GM23338 (cell line): ENCODE measurements at regions not wholly inside any gene's neighbourhood (a gene's known extent, or its start where the extent isn't known, plus 50 kb on each side); places are given as distances from the start of the nearest gene placed in this dataset.

Experiments used
- ATAC-seq: fragments of 200-7000 bp; cut with Tn5 transposase; 3 replicates; pipeline ENCODE4 v1.9.1; 2020
- DNase-seq: peaks from one replicate; pipeline ENCODE4 v3.0.0-alpha.2; 2015; ENCODE audit warnings: low spot score
- H2AFZ ChIP-seq: fragments of 200-600 bp; sonication (generic); 2 replicates; pipeline ENCODE4 v1.8.0; 2016; ENCODE audit warnings: antibody characterized with exemption, mild to moderate bottlenecking, moderate library complexity
- H3F3A ChIP-seq: fragments of 200-600 bp; sonication (generic); replicated peaks from 2 replicates; pipeline ENCODE4 v1.8.0; 2017; ENCODE audit warnings: antibody characterized with exemption, mixed run types, low read depth
- H3K27ac ChIP-seq: fragments of 200-600 bp; sonication (generic); 2 replicates; pipeline ENCODE4 v1.6.1; 2016; ENCODE audit warnings: low read depth
- H3K27me3 ChIP-seq: fragments of 200-600 bp; sonication (generic); 2 replicates; pipeline ENCODE4 v1.8.0; 2016; ENCODE audit warnings: mild to moderate bottlenecking, mixed run types, moderate library complexity; ENCODE audit not compliant: insufficient read depth
- H3K36me3 ChIP-seq: fragments of 200-600 bp; sonication (generic); 2 replicates; pipeline ENCODE4 v1.8.0; 2016; ENCODE audit warnings: mild to moderate bottlenecking; ENCODE audit not compliant: insufficient read depth
- H3K4me1 ChIP-seq: fragments of 200-600 bp; sonication (generic); 2 replicates; pipeline ENCODE4 v1.8.0; 2016; ENCODE audit warnings: mild to moderate bottlenecking, moderate library complexity; ENCODE audit not compliant: insufficient read depth
- H3K4me2 ChIP-seq: fragments of 200-600 bp; sonication (generic); 2 replicates; pipeline ENCODE4 v1.7.1; 2017; ENCODE audit warnings: mixed run types
- H3K4me3 ChIP-seq: fragments of 200-600 bp; sonication (generic); 2 replicates; pipeline ENCODE4 v1.6.1; 2016; ENCODE audit warnings: mixed run types
- H3K79me2 ChIP-seq: fragments of 200-600 bp; sonication (generic); replicated peaks from 2 replicates; pipeline ENCODE4 v1.8.0; 2017; ENCODE audit warnings: mild to moderate bottlenecking; ENCODE audit not compliant: insufficient read depth
- H3K9me2 ChIP-seq: fragments of 200-600 bp; sonication (generic); 2 replicates; pipeline ENCODE4 v1.8.0; 2017; ENCODE audit not compliant: insufficient read depth
- H4K20me1 ChIP-seq: fragments of 200-600 bp; sonication (generic); replicated peaks from 2 replicates; pipeline ENCODE4 v1.8.0; 2017; ENCODE audit warnings: mild to moderate bottlenecking; ENCODE audit not compliant: insufficient read depth
- H3K27ac Mint-ChIP-seq: 2 replicates; pipeline ENCODE4 v1.8.0; 2020; ENCODE audit warnings: inconsistent platforms, mild to moderate bottlenecking, moderate library complexity, mixed read lengths
- H3K27me3 Mint-ChIP-seq: 3 replicates; pipeline ENCODE4 v1.8.0; 2022; ENCODE audit warnings: low read depth, mild to moderate bottlenecking, moderate library complexity, mixed read lengths, inconsistent platforms; ENCODE audit not compliant: insufficient read depth, poor library complexity
- H3K36me3 Mint-ChIP-seq: 3 replicates; pipeline ENCODE4 v1.8.0; 2021; ENCODE audit warnings: low read depth, mild to moderate bottlenecking, inconsistent platforms, moderate library complexity, mixed read lengths
- H3K4me1 Mint-ChIP-seq: 3 replicates; pipeline ENCODE4 v1.8.0; 2020; ENCODE audit warnings: mild to moderate bottlenecking, inconsistent platforms, mixed read lengths
- H3K4me3 Mint-ChIP-seq: 3 replicates; pipeline ENCODE4 v1.8.0; 2021; ENCODE audit warnings: moderate library complexity, mild to moderate bottlenecking, inconsistent platforms, mixed read lengths
- H3K9me3 Mint-ChIP-seq: 3 replicates; pipeline ENCODE4 v1.8.0; 2020; ENCODE audit warnings: moderate library complexity, mild to moderate bottlenecking, inconsistent platforms, mixed read lengths
- POLR2AphosphoS5 ChIP-seq: IDR thresholded peaks from 2 replicates; pipeline ENCODE4 v1.6.1; 2016; ENCODE audit warnings: antibody characterized with exemption, low read depth
- TF ChIP-seq, protein P1 (sequence below), 2 experiments: fragments of 200-600 bp in 1 of 2; sonication (generic) in 1 of 2; conservative IDR thresholded peaks; 2 replicates each; pipeline versions ENCODE4 v1.5.1 to v1.6.1; 2016 to 2017; ENCODE audit warnings: antibody characterized with exemption in 2 of 2, low read depth in 2 of 2, mild to moderate bottlenecking in 2 of 2, moderate library complexity in 1 of 2
- TF ChIP-seq, protein P2 (sequence below): IDR thresholded peaks from one replicate; pipeline ENCODE4 v1.6.1; 2018; ENCODE audit warnings: antibody characterized with exemption; ENCODE audit not compliant: unreplicated experiment

- Histone ChIP-seq H3K4me3 (no peak overlapping the region), H3K9me2 (peaks cover 15% of the 10 kb centered on the region), H2AFZ (no peak overlapping the region), H3K27ac (no peak overlapping the region), H3K4me2 (no peak overlapping the region), H3F3A (no peaks in the 10 kb centered on the region), H3K4me1 (peaks cover 8% of the 10 kb centered on the region; the same call in 1 of the 2 replicates), H3K79me2 (no peaks in the 10 kb centered on the region), H3K27me3 (no peaks in the 10 kb centered on the region), H3K36me3 (no peaks in the 10 kb centered on the region), H4K20me1 (no peaks in the 10 kb centered on the region)
- H3K9me3 Mint-ChIP-seq = no peaks in the 10 kb centered on the region; the same call in 2 of the 3 replicates
- ATAC-seq = no peak
- no peak for DNase-seq
- H3K4me3 Mint-ChIP-seq = no peak overlapping the region
- peaks cover 4% of the 10 kb centered on the region for H3K27me3 Mint-ChIP-seq
- H3K27ac Mint-ChIP-seq = no peak overlapping the region
- TF ChIP-seq POLR2AphosphoS5 = no peak
- peaks cover 8% of the 10 kb centered on the region; the same call in 2 of the 3 replicates for H3K4me1 Mint-ChIP-seq
- no peaks in the 10 kb centered on the region; the same call in 2 of the 3 replicates for H3K36me3 Mint-ChIP-seq
Observed at GRCh38 chr4:26140150-26140898, 180.5 kb upstream of the RBPJ start.

- Mint-ChIP-seq H3K4me3 (no peak overlapping the region), H3K9me3 (no peaks in the 10 kb centered on the region; the same call in 2 of the 3 replicates), H3K27me3 (peaks cover 4% of the 10 kb centered on the region), H3K4me1 (peaks cover 8% of the 10 kb centered on the region; the same call in 2 of the 3 replicates), H3K27ac (no peak overlapping the region), H3K36me3 (no peaks in the 10 kb centered on the region)
- H4K20me1 ChIP-seq = no peaks in the 10 kb centered on the region
- peaks cover 15% of the 10 kb centered on the region for H3K9me2 ChIP-seq
- no peaks in the 10 kb centered on the region for H3K36me3 ChIP-seq
- TF ChIP-seq, protein P1, sequence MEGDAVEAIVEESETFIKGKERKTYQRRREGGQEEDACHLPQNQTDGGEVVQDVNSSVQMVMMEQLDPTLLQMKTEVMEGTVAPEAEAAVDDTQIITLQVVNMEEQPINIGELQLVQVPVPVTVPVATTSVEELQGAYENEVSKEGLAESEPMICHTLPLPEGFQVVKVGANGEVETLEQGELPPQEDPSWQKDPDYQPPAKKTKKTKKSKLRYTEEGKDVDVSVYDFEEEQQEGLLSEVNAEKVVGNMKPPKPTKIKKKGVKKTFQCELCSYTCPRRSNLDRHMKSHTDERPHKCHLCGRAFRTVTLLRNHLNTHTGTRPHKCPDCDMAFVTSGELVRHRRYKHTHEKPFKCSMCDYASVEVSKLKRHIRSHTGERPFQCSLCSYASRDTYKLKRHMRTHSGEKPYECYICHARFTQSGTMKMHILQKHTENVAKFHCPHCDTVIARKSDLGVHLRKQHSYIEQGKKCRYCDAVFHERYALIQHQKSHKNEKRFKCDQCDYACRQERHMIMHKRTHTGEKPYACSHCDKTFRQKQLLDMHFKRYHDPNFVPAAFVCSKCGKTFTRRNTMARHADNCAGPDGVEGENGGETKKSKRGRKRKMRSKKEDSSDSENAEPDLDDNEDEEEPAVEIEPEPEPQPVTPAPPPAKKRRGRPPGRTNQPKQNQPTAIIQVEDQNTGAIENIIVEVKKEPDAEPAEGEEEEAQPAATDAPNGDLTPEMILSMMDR (conservative IDR thresholded peaks at IDR 0.05; ENCODE audit: low read depth in 2 of 2) = no peak
- TF ChIP-seq, protein P2, sequence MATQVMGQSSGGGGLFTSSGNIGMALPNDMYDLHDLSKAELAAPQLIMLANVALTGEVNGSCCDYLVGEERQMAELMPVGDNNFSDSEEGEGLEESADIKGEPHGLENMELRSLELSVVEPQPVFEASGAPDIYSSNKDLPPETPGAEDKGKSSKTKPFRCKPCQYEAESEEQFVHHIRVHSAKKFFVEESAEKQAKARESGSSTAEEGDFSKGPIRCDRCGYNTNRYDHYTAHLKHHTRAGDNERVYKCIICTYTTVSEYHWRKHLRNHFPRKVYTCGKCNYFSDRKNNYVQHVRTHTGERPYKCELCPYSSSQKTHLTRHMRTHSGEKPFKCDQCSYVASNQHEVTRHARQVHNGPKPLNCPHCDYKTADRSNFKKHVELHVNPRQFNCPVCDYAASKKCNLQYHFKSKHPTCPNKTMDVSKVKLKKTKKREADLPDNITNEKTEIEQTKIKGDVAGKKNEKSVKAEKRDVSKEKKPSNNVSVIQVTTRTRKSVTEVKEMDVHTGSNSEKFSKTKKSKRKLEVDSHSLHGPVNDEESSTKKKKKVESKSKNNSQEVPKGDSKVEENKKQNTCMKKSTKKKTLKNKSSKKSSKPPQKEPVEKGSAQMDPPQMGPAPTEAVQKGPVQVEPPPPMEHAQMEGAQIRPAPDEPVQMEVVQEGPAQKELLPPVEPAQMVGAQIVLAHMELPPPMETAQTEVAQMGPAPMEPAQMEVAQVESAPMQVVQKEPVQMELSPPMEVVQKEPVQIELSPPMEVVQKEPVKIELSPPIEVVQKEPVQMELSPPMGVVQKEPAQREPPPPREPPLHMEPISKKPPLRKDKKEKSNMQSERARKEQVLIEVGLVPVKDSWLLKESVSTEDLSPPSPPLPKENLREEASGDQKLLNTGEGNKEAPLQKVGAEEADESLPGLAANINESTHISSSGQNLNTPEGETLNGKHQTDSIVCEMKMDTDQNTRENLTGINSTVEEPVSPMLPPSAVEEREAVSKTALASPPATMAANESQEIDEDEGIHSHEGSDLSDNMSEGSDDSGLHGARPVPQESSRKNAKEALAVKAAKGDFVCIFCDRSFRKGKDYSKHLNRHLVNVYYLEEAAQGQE = no peak
- no peaks in the 10 kb centered on the region for H3K79me2 ChIP-seq
- no peak overlapping the region for H3K27ac ChIP-seq
- H3F3A ChIP-seq = no peaks in the 10 kb centered on the region
- peak overlapping the region; percentile 39 for H2AFZ ChIP-seq
- H3K4me1 ChIP-seq = peaks cover 8% of the 10 kb centered on the region; the same call in 1 of the 2 replicates
- ATAC-seq (no peak; the same call in 2 of the 3 replicates), DNase-seq (no peak)
- no peak overlapping the region for H3K4me2 ChIP-seq
- no peaks in the 10 kb centered on the region for H3K27me3 ChIP-seq
- H3K4me3 ChIP-seq = no peak overlapping the region
Observed at GRCh38 chr4:26141051-26141721, 179.6 kb upstream of the RBPJ start.
